ENCODE measurements at regions not wholly inside any gene's neighbourhood (a gene's known extent, or its start where the extent isn't known, plus 50 kb on each side); places are given as distances from the start of the nearest gene placed in this dataset.

- Mint-ChIP-seq H3K27me3 (ENCODE audit: low read depth) (no peaks in the 10 kb centered on the region), H3K4me1 (ENCODE audit: low read depth) (no peaks in the 10 kb centered on the region), H3K27ac (no peak overlapping the region), H3K9me3 (no peaks in the 10 kb centered on the region), H3K4me3 (ENCODE audit: low read depth) (no peak overlapping the region), H3K36me3 (ENCODE audit: low read depth) (no peaks in the 10 kb centered on the region)
- intact Hi-C loops (cut with micrococcal nuclease): no loop called here
- no peak for DNase-seq (ENCODE audit: low spot score)
Measured at GRCh38 chr10:60627778-60628748, 150.2 kb upstream of the CDK1 start.

GRCh38 chr10:60626037-60626436 lies 152.2 kb upstream of the CDK1 start:
- no peak overlapping the region for H3K4me3 Mint-ChIP-seq (ENCODE audit: low read depth)
- H3K27ac Mint-ChIP-seq: no peak overlapping the region
- intact Hi-C loops (cut with micrococcal nuclease): no loop called here
- H3K27me3 Mint-ChIP-seq (ENCODE audit: low read depth): no peaks in the 10 kb centered on the region
- H3K9me3 Mint-ChIP-seq: no peaks in the 10 kb centered on the region
- no peaks in the 10 kb centered on the region for H3K4me1 Mint-ChIP-seq (ENCODE audit: low read depth)
- no peak for DNase-seq (ENCODE audit: low spot score)
- no peaks in the 10 kb centered on the region for H3K36me3 Mint-ChIP-seq (ENCODE audit: low read depth)

DNA sequence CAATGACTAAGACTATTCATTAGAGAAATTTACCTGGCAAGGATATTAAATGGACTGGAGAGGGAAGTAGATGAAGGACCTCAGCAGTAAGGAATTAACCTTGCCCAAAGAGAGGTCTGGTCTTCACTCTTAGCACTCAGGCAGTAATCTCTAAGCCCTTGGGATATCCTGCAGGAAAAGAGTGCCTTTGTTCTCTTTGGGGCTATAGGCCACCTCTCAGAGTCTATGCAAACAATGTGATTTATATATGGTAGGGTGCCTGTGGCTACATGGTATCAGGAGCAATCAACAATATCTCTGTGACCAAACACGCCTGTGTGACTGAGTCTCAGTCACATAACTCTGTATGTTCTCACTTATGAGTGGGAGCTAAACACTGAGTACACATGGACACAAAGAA lies 154.7 kb upstream of the CDK1 start:
- Mint-ChIP-seq H3K4me3 (ENCODE audit: low read depth) (no peak overlapping the region), H3K27ac (no peak overlapping the region), H3K27me3 (ENCODE audit: low read depth) (no peaks in the 10 kb centered on the region), H3K9me3 (no peaks in the 10 kb centered on the region), H3K4me1 (ENCODE audit: low read depth) (no peaks in the 10 kb centered on the region), H3K36me3 (ENCODE audit: low read depth) (no peaks in the 10 kb centered on the region)
- intact Hi-C loops (cut with micrococcal nuclease): no loop called here
- no peak for DNase-seq (ENCODE audit: low spot score)

DNA sequence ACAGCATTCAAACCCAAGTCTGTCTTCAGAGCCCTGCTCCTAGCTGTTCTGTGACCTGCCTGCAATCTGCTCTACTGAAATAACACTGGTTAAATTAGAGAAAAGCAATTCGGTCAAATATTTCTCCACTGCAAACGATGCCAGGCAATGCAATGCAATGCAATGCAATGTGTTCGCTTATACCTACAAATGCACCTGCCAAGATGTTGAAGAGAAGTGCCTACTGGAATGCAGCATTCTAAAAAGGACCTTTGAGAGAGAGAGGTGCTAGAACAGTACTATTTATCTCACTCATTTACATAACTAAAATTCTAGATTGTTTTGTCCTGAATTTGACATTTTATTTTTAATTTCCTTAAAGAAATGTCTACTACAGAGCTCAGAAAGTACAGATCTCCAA lies 157.3 kb upstream of the CDK1 start:
- Mint-ChIP-seq H3K36me3 (ENCODE audit: low read depth) (no peaks in the 10 kb centered on the region), H3K4me3 (ENCODE audit: low read depth) (no peak overlapping the region), H3K4me1 (ENCODE audit: low read depth) (no peaks in the 10 kb centered on the region), H3K27ac (no peak overlapping the region), H3K27me3 (ENCODE audit: low read depth) (no peaks in the 10 kb centered on the region), H3K9me3 (no peaks in the 10 kb centered on the region)
- intact Hi-C loops (cut with micrococcal nuclease): no loop called here
- DNase-seq (ENCODE audit: low spot score): no peak

DNA sequence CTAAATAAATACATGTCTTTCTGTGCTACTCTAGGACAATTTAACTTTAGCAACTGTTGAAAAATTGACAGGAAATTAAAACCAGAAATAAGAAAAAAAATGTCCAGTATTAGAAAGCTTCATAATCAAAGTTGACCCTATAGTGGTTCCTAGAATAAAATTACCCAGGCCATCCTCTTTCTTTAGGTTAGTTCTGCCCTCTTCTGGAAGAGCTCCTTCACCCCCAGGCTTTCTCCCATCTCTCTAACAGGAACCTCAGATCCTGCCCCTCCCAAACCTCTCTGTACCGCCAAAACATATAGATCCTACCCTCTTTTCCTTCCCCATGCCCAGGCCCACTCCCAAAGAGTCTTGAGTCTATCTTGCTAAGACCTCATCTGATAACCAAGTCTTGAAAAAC lies 159.4 kb upstream of the CDK1 start:
- no peaks in the 10 kb centered on the region for H3K36me3 Mint-ChIP-seq (ENCODE audit: low read depth)
- DNase-seq (ENCODE audit: low spot score): no peak
- H3K27ac Mint-ChIP-seq: no peak overlapping the region
- intact Hi-C loops (cut with micrococcal nuclease): no loop called here
- no peaks in the 10 kb centered on the region for H3K27me3 Mint-ChIP-seq (ENCODE audit: low read depth)
- H3K4me3 Mint-ChIP-seq (ENCODE audit: low read depth): no peak overlapping the region
- H3K9me3 Mint-ChIP-seq: no peaks in the 10 kb centered on the region
- H3K4me1 Mint-ChIP-seq (ENCODE audit: low read depth): no peaks in the 10 kb centered on the region

DNA sequence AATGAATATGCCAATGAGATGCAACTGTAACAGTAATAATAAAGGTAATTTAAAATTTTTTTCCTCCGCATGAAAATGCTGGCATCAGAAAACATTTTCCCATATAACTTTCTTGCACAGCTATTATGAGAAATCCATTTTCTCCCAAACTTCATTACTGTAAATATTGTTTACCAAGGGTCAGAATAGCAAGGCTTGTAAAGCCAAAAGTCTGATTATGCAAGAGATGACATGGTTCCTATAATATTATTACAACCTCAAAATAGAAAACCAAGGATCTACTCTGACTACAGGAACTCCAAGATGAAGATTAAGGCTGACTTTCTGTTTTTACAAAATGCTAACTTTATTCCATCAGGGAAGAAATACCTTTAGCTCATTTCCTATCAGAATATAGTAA lies 162.7 kb upstream of the CDK1 start:
- Mint-ChIP-seq H3K4me1 (ENCODE audit: low read depth) (peaks cover 12% of the 10 kb centered on the region), H3K9me3 (no peaks in the 10 kb centered on the region)
- intact Hi-C loops (cut with micrococcal nuclease): no loop called here

GRCh38 chr10:60614363-60614762 lies 163.9 kb upstream of the CDK1 start:
- intact Hi-C loops (cut with micrococcal nuclease): no loop called here
- Mint-ChIP-seq H3K36me3 (ENCODE audit: low read depth) (no peaks in the 10 kb centered on the region), H3K9me3 (no peaks in the 10 kb centered on the region), H3K27me3 (ENCODE audit: low read depth) (no peaks in the 10 kb centered on the region), H3K4me3 (ENCODE audit: low read depth) (no peak overlapping the region), H3K4me1 (ENCODE audit: low read depth) (peaks cover 14% of the 10 kb centered on the region), H3K27ac (no peak overlapping the region)
- no peak for DNase-seq (ENCODE audit: low spot score)

More for the DNA sequence above, 162.7 kb upstream of the CDK1 start:
- DNase-seq (ENCODE audit: low spot score): no peak
- Mint-ChIP-seq H3K27ac (no peak overlapping the region), H3K4me3 (ENCODE audit: low read depth) (no peak overlapping the region), H3K27me3 (ENCODE audit: low read depth) (no peaks in the 10 kb centered on the region), H3K36me3 (ENCODE audit: low read depth) (no peaks in the 10 kb centered on the region)

DNA sequence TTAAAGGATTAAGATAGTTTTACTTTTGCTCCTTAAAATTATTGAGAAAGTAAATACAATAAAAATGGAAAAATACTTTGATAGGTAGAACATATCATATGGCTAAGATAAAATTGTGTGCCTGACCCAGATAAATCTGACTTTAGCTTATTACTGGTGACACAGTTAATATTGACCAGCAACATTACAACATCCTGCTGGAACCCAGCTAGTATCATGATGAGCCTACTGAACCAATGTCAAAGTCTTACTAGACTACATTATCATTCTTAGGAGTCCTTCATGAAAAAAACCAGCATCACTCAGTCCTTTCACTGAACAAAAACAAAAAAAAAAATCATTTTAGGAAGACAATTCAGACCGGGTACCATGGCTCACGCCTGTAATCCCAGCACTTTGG lies 164.8 kb upstream of the CDK1 start:
- Mint-ChIP-seq H3K9me3 (no peaks in the 10 kb centered on the region), H3K4me3 (ENCODE audit: low read depth) (no peak overlapping the region), H3K4me1 (ENCODE audit: low read depth) (peaks cover 14% of the 10 kb centered on the region), H3K36me3 (ENCODE audit: low read depth) (no peaks in the 10 kb centered on the region), H3K27ac (no peak overlapping the region), H3K27me3 (ENCODE audit: low read depth) (no peaks in the 10 kb centered on the region)
- intact Hi-C loops (cut with micrococcal nuclease): no loop called here
- DNase-seq (ENCODE audit: low spot score): no peak

- Mint-ChIP-seq H3K27ac (no peak overlapping the region), H3K4me3 (ENCODE audit: low read depth) (no peak overlapping the region), H3K36me3 (ENCODE audit: low read depth) (no peaks in the 10 kb centered on the region), H3K4me1 (ENCODE audit: low read depth) (peaks cover 16% of the 10 kb centered on the region), H3K9me3 (no peaks in the 10 kb centered on the region), H3K27me3 (ENCODE audit: low read depth) (no peaks in the 10 kb centered on the region)
- no peak for DNase-seq (ENCODE audit: low spot score)
- intact Hi-C loops (cut with micrococcal nuclease): loop anchor here (1.0 kb wide), 2 partner anchors 14 to 38 kb away; no protein-coding TSS in a partner anchor
Measured at GRCh38 chr10:60611291-60611747, 167.0 kb upstream of the CDK1 start.

DNA sequence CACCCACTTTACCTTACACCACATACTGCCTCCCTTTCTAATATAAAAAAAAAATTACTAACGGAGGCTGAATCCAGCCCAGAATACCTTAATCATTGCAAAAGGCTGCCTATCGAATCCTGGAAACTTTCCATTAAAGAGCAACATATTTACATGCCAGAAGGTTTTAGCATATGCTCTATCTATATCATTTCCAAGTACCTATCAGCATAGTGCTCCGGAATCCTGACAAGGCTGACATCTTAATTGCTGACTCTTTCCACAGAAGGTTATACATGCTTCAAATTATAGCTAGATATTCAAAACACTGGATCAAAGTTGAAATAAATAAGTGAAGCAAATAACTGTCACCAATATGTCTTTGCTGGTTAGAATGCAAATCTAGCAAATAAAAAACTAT lies 170.9 kb upstream of the CDK1 start:
- Mint-ChIP-seq H3K27ac (no peak overlapping the region), H3K36me3 (ENCODE audit: low read depth) (no peaks in the 10 kb centered on the region), H3K27me3 (ENCODE audit: low read depth) (no peaks in the 10 kb centered on the region), H3K4me1 (ENCODE audit: low read depth) (peaks cover 18% of the 10 kb centered on the region), H3K4me3 (ENCODE audit: low read depth) (no peak overlapping the region), H3K9me3 (no peaks in the 10 kb centered on the region)
- no peak for DNase-seq (ENCODE audit: low spot score)
- intact Hi-C loops (cut with micrococcal nuclease): no loop called here

GRCh38 chr10:60606343-60607080 lies 171.8 kb upstream of the CDK1 start:
- H3K27me3 Mint-ChIP-seq (ENCODE audit: low read depth): no peaks in the 10 kb centered on the region
- no peaks in the 10 kb centered on the region for H3K36me3 Mint-ChIP-seq (ENCODE audit: low read depth)
- peaks cover 14% of the 10 kb centered on the region for H3K4me1 Mint-ChIP-seq (ENCODE audit: low read depth)
- H3K4me3 Mint-ChIP-seq (ENCODE audit: low read depth): no peak overlapping the region
- no peaks in the 10 kb centered on the region for H3K9me3 Mint-ChIP-seq
- H3K27ac Mint-ChIP-seq: no peak overlapping the region
- DNase-seq (ENCODE audit: low spot score): no peak
- intact Hi-C loops (cut with micrococcal nuclease): no loop called here

GRCh38 chr10:60605476-60605875 lies 172.8 kb upstream of the CDK1 start:
- peaks cover 6% of the 10 kb centered on the region for H3K4me1 Mint-ChIP-seq (ENCODE audit: low read depth)
- no peaks in the 10 kb centered on the region for H3K36me3 Mint-ChIP-seq (ENCODE audit: low read depth)
- DNase-seq (ENCODE audit: low spot score): no peak
- no peaks in the 10 kb centered on the region for H3K27me3 Mint-ChIP-seq (ENCODE audit: low read depth)
- H3K27ac Mint-ChIP-seq: no peak overlapping the region
- H3K4me3 Mint-ChIP-seq (ENCODE audit: low read depth): no peak overlapping the region
- H3K9me3 Mint-ChIP-seq: no peaks in the 10 kb centered on the region
- intact Hi-C loops (cut with micrococcal nuclease): no loop called here

DNA sequence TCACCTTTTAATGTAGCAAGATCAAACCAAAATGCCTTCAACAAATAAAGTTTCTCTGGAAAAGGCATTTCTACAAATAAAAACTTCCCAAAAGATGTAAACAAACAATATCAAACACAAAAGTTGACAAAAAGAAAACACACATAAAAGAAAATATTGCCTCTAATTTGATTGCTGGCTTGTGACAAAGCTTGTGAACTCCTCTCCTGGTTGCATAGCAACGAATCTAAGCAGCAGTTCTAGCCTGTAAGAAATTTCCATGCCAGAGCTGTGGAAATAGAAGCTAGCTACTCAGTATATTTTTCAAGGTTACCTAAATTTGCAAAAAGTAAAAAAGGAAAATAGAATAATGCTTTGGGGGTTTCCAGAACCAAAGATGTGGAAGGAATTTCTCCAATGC lies 173.9 kb upstream of the CDK1 start:
- no peak for DNase-seq (ENCODE audit: low spot score)
- no peaks in the 10 kb centered on the region for H3K36me3 Mint-ChIP-seq (ENCODE audit: low read depth)
- H3K9me3 Mint-ChIP-seq: no peaks in the 10 kb centered on the region
- peaks cover 4% of the 10 kb centered on the region for H3K4me1 Mint-ChIP-seq (ENCODE audit: low read depth)
- H3K27me3 Mint-ChIP-seq (ENCODE audit: low read depth): no peaks in the 10 kb centered on the region
- H3K27ac Mint-ChIP-seq: no peak overlapping the region
- no peak overlapping the region for H3K4me3 Mint-ChIP-seq (ENCODE audit: low read depth)
- intact Hi-C loops (cut with micrococcal nuclease): no loop called here

Data from activated T-helper 2 cell treated with anti-CD3 and anti-CD28 coated beads, Interferon-gamma antibody, Interleukin-2, Interleukin-4, amounts not matched to agents 10 μg/mL and 5 μg/mL and 100 μg/mL, durations not matched to agents 14 hours and 24 hours and 36 hours (primary cell).